K562 (cell line): ENCODE measurements at regions not wholly inside any gene's neighbourhood (a gene's known extent, or its start where the extent isn't known, plus 50 kb on each side); places are given as distances from the start of the nearest gene placed in this dataset.

Experiments used
- ATAC-seq: fragments of 200-7000 bp; cut with Tn5 transposase; 3 replicates; pipeline ENCODE4 v1.9.1; 2020; ENCODE audit warnings: moderate library complexity
- BruUV-seq: library from RNA; stranded (reverse); fragments of 400-500 nt; replicated peaks from 2 replicates; lab custom pipeline; 2021; lab: Mats Ljungman, UMichigan
- CTCF ChIA-PET: fragments of 300-600 bp; formaldehyde crosslinking; extraction: SDS; loops from one replicate; lab custom pipeline; 2021; ENCODE audit warnings: low intra/inter-chr PET ratio; lab: Yijun Ruan, JAX
- POLR2A ChIA-PET: fragments of 300-600, 350-650 bp; sonication (Branson Sonifier 250); formaldehyde crosslinking; extraction: SDS; loops from one replicate; lab custom pipeline; 2021; ENCODE audit warnings: antibody characterized with exemption, inconsistent platforms; lab: Yijun Ruan, JAX
- DNase-seq, 4 experiments: peaks; one replicate each; pipeline versions ENCODE4 v3.0.0 to v3.0.0-alpha.2; 2011 to 2018; ENCODE audit warnings: low spot score in 3 of 4, mixed read lengths in 3 of 4; ENCODE audit errors: extremely low read depth in 1 of 4
- FAIRE-seq: peaks from 2 replicates; lab custom pipeline; 2011; peaks lifted over from hg19 to GRCh38; lab: Jason Lieb, UNC
- H2AFZ ChIP-seq: 2 replicates; pipeline ENCODE4 v1.6.0; 2011; ENCODE audit warnings: low read depth, low read length, control low read depth, inconsistent platforms
- H3K27ac ChIP-seq: fragments of 200-600 bp; 3 replicates; pipeline ENCODE4 v1.8.0; 2011; ENCODE audit warnings: low read depth, mild to moderate bottlenecking, control low read depth, inconsistent platforms, low read length, moderate library complexity, mixed read lengths; ENCODE audit errors: extremely low read depth
- H3K27me3 ChIP-seq, 2 experiments: fragments of 300-600 bp in 1 of 2; 2 replicates in 1 of 2; 3 replicates in 1 of 2; pipeline versions ENCODE4 v1.6.0 to v1.8.0; 2011; ENCODE audit warnings: inconsistent platforms in 2 of 2, low read length in 2 of 2, mild to moderate bottlenecking in 1 of 2, mixed read lengths in 1 of 2, moderate library complexity in 1 of 2; ENCODE audit not compliant: control insufficient read depth in 2 of 2, insufficient read depth in 2 of 2
- H3K36me3 ChIP-seq: fragments of 300-600 bp; 3 replicates; pipeline ENCODE4 v1.8.0; 2011; ENCODE audit warnings: mild to moderate bottlenecking, low read length, inconsistent platforms; ENCODE audit not compliant: control insufficient read depth, insufficient read depth
- H3K4me1 ChIP-seq, 2 experiments: fragments of 200-600 bp in 1 of 2; replicated peaks in 1 of 2; 2 replicates in 1 of 2; 3 replicates in 1 of 2; pipeline versions ENCODE4 v1.5.1 to v1.8.0; 2011; ENCODE audit warnings: inconsistent platforms in 2 of 2, low read length in 2 of 2, mild to moderate bottlenecking in 1 of 2, mixed read lengths in 1 of 2, moderate library complexity in 1 of 2; ENCODE audit not compliant: control insufficient read depth in 2 of 2, insufficient read depth in 2 of 2
- H3K4me2 ChIP-seq: 2 replicates; pipeline ENCODE4 v1.6.1; 2011; ENCODE audit warnings: low read length, control low read depth, inconsistent platforms, mixed read lengths; ENCODE audit not compliant: insufficient read depth
- H3K4me3 ChIP-seq: fragments of 200-600 bp; sonication (generic), shearing (Covaris generic); 2 replicates; pipeline ENCODE4 v1.5.1; 2016; ENCODE audit warnings: control low read depth, inconsistent platforms
- H3K79me2 ChIP-seq: fragments of 200-600 bp; 3 replicates; pipeline ENCODE4 v1.8.0; 2011; ENCODE audit warnings: low read length, inconsistent platforms; ENCODE audit not compliant: control insufficient read depth, insufficient read depth
- H3K9ac ChIP-seq, 2 experiments: 2 replicates each; pipeline versions ENCODE4 v1.6.0 to v1.6.1; 2011; ENCODE audit warnings: low read depth in 2 of 2, low read length in 2 of 2, control low read depth in 1 of 2, inconsistent platforms in 1 of 2, mild to moderate bottlenecking in 1 of 2, mixed read lengths in 1 of 2; ENCODE audit not compliant: insufficient read depth in 1 of 2
- H3K9me1 ChIP-seq: one replicate; pipeline ENCODE4 v1.6.0; 2011; ENCODE audit warnings: inconsistent platforms, mild to moderate bottlenecking, low read length, moderate library complexity; ENCODE audit not compliant: control insufficient read depth, insufficient read depth
- H3K9me3 ChIP-seq: replicated peaks from 2 replicates; pipeline ENCODE4 v1.5.1; 2011; ENCODE audit warnings: low read depth, low read length, inconsistent platforms; ENCODE audit not compliant: control insufficient read depth, insufficient read depth
- H4K20me1 ChIP-seq: replicated peaks from 2 replicates; pipeline ENCODE4 v1.6.1; 2011; ENCODE audit warnings: low read length, inconsistent platforms, mixed read lengths; ENCODE audit not compliant: control insufficient read depth, insufficient read depth
- ARID1B ChIP-seq: fragments of 450-650 bp; IDR thresholded peaks from 2 replicates; pipeline ENCODE4 v1.6.1; 2016; ENCODE audit warnings: antibody characterized with exemption, mild to moderate bottlenecking, inconsistent platforms
- EHMT2 ChIP-seq: fragments of 450-650 bp; IDR thresholded peaks from 2 replicates; pipeline ENCODE4 v1.6.1; 2018; ENCODE audit warnings: antibody characterized with exemption
- ELK3 ChIP-seq: fragments of 450-650 bp; formaldehyde crosslinking; IDR thresholded peaks from 2 replicates; pipeline ENCODE4 v1.4.0; 2020; ENCODE audit warnings: mild to moderate bottlenecking
- EP300 ChIP-seq: IDR thresholded peaks from 2 replicates; pipeline ENCODE4 v1.6.1; 2012; ENCODE audit warnings: low read length, improper control_type of control experiment
- GATAD2A ChIP-seq: fragments of 450-650 bp; IDR thresholded peaks from 2 replicates; pipeline ENCODE4 v1.6.1; 2017
- HNRNPH1 ChIP-seq: fragments of 200-400 bp; formaldehyde crosslinking; optimal IDR thresholded peaks from 2 replicates; pipeline ENCODE3; 2017; ENCODE audit warnings: low read depth, mild to moderate bottlenecking, low read length, moderate library complexity
- MTF1 ChIP-seq: fragments of 250-450 bp; sonication (Bioruptor Pico); IDR thresholded peaks from 2 replicates; pipeline ENCODE4 v1.9.0; 2021; ENCODE audit warnings: moderate library complexity, mild to moderate bottlenecking, inconsistent platforms, borderline replicate concordance
- MYNN ChIP-seq, 2 experiments: sonication (generic); formaldehyde crosslinking in 1 of 2; IDR thresholded peaks; 2 replicates each; pipeline versions ENCODE4 v1.5.0 to v1.6.1; 2016 to 2020; ENCODE audit warnings: antibody characterized with exemption in 1 of 2, missing genetic modification reagents in 1 of 2
- NEUROD1 ChIP-seq: fragments of 150-350 bp; IDR thresholded peaks from 2 replicates; pipeline ENCODE4 v1.6.1; 2014; ENCODE audit warnings: borderline replicate concordance, low read length, low read depth; ENCODE audit not compliant: partially characterized antibody
- SMAD1 ChIP-seq: fragments of 150-350 bp; IDR thresholded peaks from 2 replicates; pipeline ENCODE4 v1.6.1; 2014; ENCODE audit warnings: low read length, low read depth; ENCODE audit not compliant: partially characterized antibody
- ZKSCAN3 ChIP-seq: fragments of 250-450 bp; sonication (Bioruptor Pico); IDR thresholded peaks from 2 replicates; pipeline ENCODE4 v1.4.0; 2020
- ZNF592 ChIP-seq: fragments of 450-650 bp; IDR thresholded peaks from 2 replicates; pipeline ENCODE4 v1.6.1; 2017; ENCODE audit warnings: antibody characterized with exemption, mild to moderate bottlenecking
- WGBS: fragments of 100-300 bp; shearing (Covaris generic); methylation state at CpG from one replicate; pipeline ENCODE4 v1.1.6; 2016; ENCODE audit warnings: low coverage, mixed read lengths; ENCODE audit not compliant: insufficient coverage; ENCODE audit errors: missing lambda C conversion rate; 5-methylcytosine and 5-hydroxymethylcytosine counted together
- in situ Hi-C: fragments of 300-500 bp; cut with MboI; formaldehyde crosslinking; loops from 4 replicates; pipeline ENCODE4 v1.15.0; 2018; ENCODE audit warnings: inconsistent platforms, mixed read lengths
- intact Hi-C: fragments of 100-400 bp; cut with micrococcal nuclease; formaldehyde crosslinking; loops from 2 replicates; pipeline ENCODE4 v1.14.2; 2022
- TF ChIP-seq, protein P1 (sequence below): fragments of 450-650 bp; IDR thresholded peaks from 2 replicates; pipeline ENCODE4 v1.7.0; 2016; ENCODE audit warnings: borderline replicate concordance

- Histone ChIP-seq H3K9me3 (no peaks in the 10 kb centered on the region), H3K36me3 (no peaks in the 10 kb centered on the region), H2AFZ (peak overlapping the region; percentile 37), H3K9ac (0 out of 4 replicates have a peak overlapping the region, but pooled peaks of 1 of the 2 experiments have one; percentile 9), H3K4me3 (no peak overlapping the region), H3K27me3 (no peaks in the 10 kb centered on the region), H3K9me1 (no peaks in the 10 kb centered on the region), H4K20me1 (no peaks in the 10 kb centered on the region), H3K4me1 (peaks cover 14 to 53% of the 10 kb centered on the region in 2 experiments; a peak in 4 of 5 replicates), H3K79me2 (no peaks in the 10 kb centered on the region), H3K4me2 (peak overlapping the region; percentile 56; the same call in 1 of the 2 replicates), H3K27ac (peak overlapping the region; percentile 48)
- peak; percentile 94 for FAIRE-seq
- peak; percentile 69 for ATAC-seq
- CTCF ChIA-PET, result no interaction called here
- 21% methylated on average over 3 of the region's 3 CpGs for WGBS
- peak; percentile 26 to 83 (median 52) for DNase-seq
- in situ Hi-C loops (no loop called here), intact Hi-C loops (loop anchor here (10.0 kb wide), 1 partner anchor 500 kb away; no protein-coding TSS in a partner anchor)
- POLR2A ChIA-PET, result interaction anchor here (0.6 to 0.9 kb wide), 3 partner anchors 11 to 499 kb away, joined by 3 read pairs; no protein-coding TSS in a partner anchor
- no TSS peak for BruUV-seq
- TF ChIP-seq HNRNPH1, result no peak
- TF ChIP-seq EHMT2, result peak; percentile 60; the same call in 1 of the 2 replicates
- TF ChIP-seq EP300, result peak; percentile 84
- no peak for TF ChIP-seq ELK3 (CRISPR knock-in tag)
- TF ChIP-seq ZKSCAN3 (CRISPR knock-in tag), result no peak
- TF ChIP-seq ZNF592, result 0 out of 2 replicates have a peak, but pooled peaks have one; percentile 43
- no peak for TF ChIP-seq MTF1
- no peak for TF ChIP-seq SMAD1
- 0 out of 2 replicates have a peak, but pooled peaks have one; percentile 14 for TF ChIP-seq GATAD2A
- TF ChIP-seq, protein P1, sequence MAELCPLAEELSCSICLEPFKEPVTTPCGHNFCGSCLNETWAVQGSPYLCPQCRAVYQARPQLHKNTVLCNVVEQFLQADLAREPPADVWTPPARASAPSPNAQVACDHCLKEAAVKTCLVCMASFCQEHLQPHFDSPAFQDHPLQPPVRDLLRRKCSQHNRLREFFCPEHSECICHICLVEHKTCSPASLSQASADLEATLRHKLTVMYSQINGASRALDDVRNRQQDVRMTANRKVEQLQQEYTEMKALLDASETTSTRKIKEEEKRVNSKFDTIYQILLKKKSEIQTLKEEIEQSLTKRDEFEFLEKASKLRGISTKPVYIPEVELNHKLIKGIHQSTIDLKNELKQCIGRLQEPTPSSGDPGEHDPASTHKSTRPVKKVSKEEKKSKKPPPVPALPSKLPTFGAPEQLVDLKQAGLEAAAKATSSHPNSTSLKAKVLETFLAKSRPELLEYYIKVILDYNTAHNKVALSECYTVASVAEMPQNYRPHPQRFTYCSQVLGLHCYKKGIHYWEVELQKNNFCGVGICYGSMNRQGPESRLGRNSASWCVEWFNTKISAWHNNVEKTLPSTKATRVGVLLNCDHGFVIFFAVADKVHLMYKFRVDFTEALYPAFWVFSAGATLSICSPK, result no peak
- TF ChIP-seq ARID1B, result peak; percentile 81
- no peak for TF ChIP-seq NEUROD1
- TF ChIP-seq MYNN (IDR thresholded peaks at IDR 0.05), result no peak
- TF ChIP-seq MYNN (CRISPR knock-in tag; IDR thresholded peaks at IDR 0.05), result no peak
Observed at GRCh38 chr6:105814745-105815536, 271.2 kb upstream of the PRDM1 start.
